ENCODE measurements at regions not wholly inside any gene's neighbourhood (a gene's known extent, or its start where the extent isn't known, plus 50 kb on each side); places are given as distances from the start of the nearest gene placed in this dataset.

GRCh38 chr12:67137256-67137655 lies 131.9 kb upstream of the CAND1 start:
- TF ChIP-seq CTCF (IDR thresholded peaks at IDR 0.05) (no peak), POLR2A (IDR thresholded peaks at IDR 0.05) (no peak)
